Activated naive CD8-positive, alpha-beta T cell treated with anti-CD3 and anti-CD28 coated beads for 36 hours (primary cell): ENCODE measurements at regions not wholly inside any gene's neighbourhood (a gene's known extent, or its start where the extent isn't known, plus 50 kb on each side); places are given as distances from the start of the nearest gene placed in this dataset.
A peak's percentile ranks its signal among the peaks of the same experiment; 100 is the strongest.
"Not testable (repeated sequence)": the region's sequence is repeated elsewhere in the genome, so short reads cannot be mapped to it uniquely, and the experiment has no call there.

Experiments
- DNase-seq: peaks from one replicate; pipeline ENCODE4 v3.0.0; 2021
- H3K27ac Mint-ChIP-seq: one replicate; pipeline ENCODE4 v1.8.0; 2022; ENCODE audit warnings: mild to moderate bottlenecking, moderate library complexity, mixed read lengths
- H3K27me3 Mint-ChIP-seq: one replicate; pipeline ENCODE4 v1.8.0; 2022; ENCODE audit warnings: mild to moderate bottlenecking, mixed read lengths
- H3K36me3 Mint-ChIP-seq: one replicate; pipeline ENCODE4 v1.8.0; 2021; ENCODE audit warnings: mild to moderate bottlenecking, mixed read lengths
- H3K4me1 Mint-ChIP-seq: one replicate; pipeline ENCODE4 v1.8.0; 2021; ENCODE audit warnings: mixed read lengths
- H3K4me3 Mint-ChIP-seq: one replicate; pipeline ENCODE4 v1.8.0; 2022; ENCODE audit warnings: mild to moderate bottlenecking, moderate library complexity, mixed read lengths
- H3K9me3 Mint-ChIP-seq: one replicate; pipeline ENCODE4 v1.8.0; 2022; ENCODE audit warnings: mixed read lengths

GRCh38 chr1:198848649-198849048, 209.8 kb downstream of the PTPRC start:
- Mint-ChIP-seq H3K9me3 (peaks cover 6% of the 10 kb centered on the region), H3K4me3 (no peak overlapping the region), H3K36me3 (peaks cover 26% of the 10 kb centered on the region), H3K27ac (no peak overlapping the region), H3K27me3 (no peaks in the 10 kb centered on the region), H3K4me1 (no peaks in the 10 kb centered on the region)
- DNase-seq, result no peak

- Mint-ChIP-seq H3K27ac (no peak overlapping the region), H3K9me3 (peaks cover 6% of the 10 kb centered on the region), H3K4me1 (no peaks in the 10 kb centered on the region), H3K4me3 (no peak overlapping the region), H3K27me3 (no peaks in the 10 kb centered on the region), H3K36me3 (peaks cover 31% of the 10 kb centered on the region)
- no peak for DNase-seq
Measured at GRCh38 chr1:198849093-198849492, 210.3 kb downstream of the PTPRC start.

GRCh38 chr1:198850196-198850595, 211.4 kb downstream of the PTPRC start:
- Mint-ChIP-seq H3K27ac (no peak overlapping the region), H3K9me3 (peaks cover 6% of the 10 kb centered on the region), H3K4me1 (no peaks in the 10 kb centered on the region), H3K4me3 (no peak overlapping the region), H3K36me3 (peaks cover 35% of the 10 kb centered on the region), H3K27me3 (no peaks in the 10 kb centered on the region)
- DNase-seq, result no peak

GRCh38 chr1:198850966-198851365, 212.1 kb downstream of the PTPRC start:
- not testable (repeated sequence) for H3K27ac Mint-ChIP-seq, H3K9me3 Mint-ChIP-seq, H3K4me3 Mint-ChIP-seq, DNase-seq, H3K27me3 Mint-ChIP-seq, H3K4me1 Mint-ChIP-seq
- H3K36me3 Mint-ChIP-seq, result peaks cover 32% of the 10 kb centered on the region

- peaks cover 3% of the 10 kb centered on the region for H3K4me1 Mint-ChIP-seq
- H3K27me3 Mint-ChIP-seq, result no peaks in the 10 kb centered on the region
- DNase-seq, result no peak
- no peak overlapping the region for H3K4me3 Mint-ChIP-seq
- H3K27ac Mint-ChIP-seq, result no peak overlapping the region
- peaks cover 31% of the 10 kb centered on the region for H3K36me3 Mint-ChIP-seq
- H3K9me3 Mint-ChIP-seq, result no peaks in the 10 kb centered on the region
Measured at GRCh38 chr1:198856601-198857000, 217.8 kb downstream of the PTPRC start.

GRCh38 chr1:198858033-198858432, 219.2 kb downstream of the PTPRC start:
- Mint-ChIP-seq H3K27me3 (no peaks in the 10 kb centered on the region), H3K27ac (no peak overlapping the region), H3K9me3 (no peaks in the 10 kb centered on the region), H3K4me3 (no peak overlapping the region), H3K36me3 (peaks cover 27% of the 10 kb centered on the region), H3K4me1 (peaks cover 5% of the 10 kb centered on the region)
- DNase-seq, result no peak

- Mint-ChIP-seq H3K36me3 (peaks cover 16% of the 10 kb centered on the region), H3K9me3 (no peaks in the 10 kb centered on the region), H3K27ac (no peak overlapping the region), H3K4me3 (no peak overlapping the region), H3K27me3 (no peaks in the 10 kb centered on the region), H3K4me1 (peaks cover 5% of the 10 kb centered on the region)
- DNase-seq, result no peak
Measured at GRCh38 chr1:198860371-198860770, 221.5 kb downstream of the PTPRC start.

GRCh38 chr1:198861636-198862035, 222.8 kb downstream of the PTPRC start:
- Mint-ChIP-seq H3K4me3 (no peak overlapping the region), H3K27me3 (no peaks in the 10 kb centered on the region), H3K36me3 (peaks cover 12% of the 10 kb centered on the region), H3K27ac (no peak overlapping the region), H3K4me1 (peaks cover 5% of the 10 kb centered on the region), H3K9me3 (no peaks in the 10 kb centered on the region)
- no peak for DNase-seq

GRCh38 chr1:198864695-198865094, 225.9 kb downstream of the PTPRC start:
- Mint-ChIP-seq H3K27ac (no peak overlapping the region), H3K27me3 (no peaks in the 10 kb centered on the region), H3K36me3 (no peaks in the 10 kb centered on the region)

GRCh38 chr1:198865319-198865718, 226.5 kb downstream of the PTPRC start:
- Mint-ChIP-seq H3K36me3 (peaks cover 1% of the 10 kb centered on the region), H3K27ac (no peak overlapping the region), H3K9me3 (no peaks in the 10 kb centered on the region), H3K4me3 (no peak overlapping the region), H3K27me3 (no peaks in the 10 kb centered on the region), H3K4me1 (peaks cover 9% of the 10 kb centered on the region)
- DNase-seq, result no peak

More at GRCh38 chr1:198864695-198865094, 225.9 kb downstream of the PTPRC start:
- H3K9me3 Mint-ChIP-seq, result no peaks in the 10 kb centered on the region
- peaks cover 9% of the 10 kb centered on the region for H3K4me1 Mint-ChIP-seq
- H3K4me3 Mint-ChIP-seq, result no peak overlapping the region
- DNase-seq, result no peak

- peaks cover 16% of the 10 kb centered on the region for H3K36me3 Mint-ChIP-seq
- no peak for DNase-seq
- no peak overlapping the region for H3K4me3 Mint-ChIP-seq
- H3K27me3 Mint-ChIP-seq, result no peaks in the 10 kb centered on the region
- no peak overlapping the region for H3K27ac Mint-ChIP-seq
- H3K4me1 Mint-ChIP-seq, result peaks cover 7% of the 10 kb centered on the region
- H3K9me3 Mint-ChIP-seq, result no peaks in the 10 kb centered on the region
Measured at GRCh38 chr1:198867182-198867581, 228.3 kb downstream of the PTPRC start.

GRCh38 chr1:198873696-198874230, 234.9 kb downstream of the PTPRC start:
- no peak overlapping the region for H3K4me3 Mint-ChIP-seq
- H3K36me3 Mint-ChIP-seq, result peaks cover 44% of the 10 kb centered on the region
- H3K27ac Mint-ChIP-seq, result no peak overlapping the region
- DNase-seq, result no peak
- H3K27me3 Mint-ChIP-seq, result no peaks in the 10 kb centered on the region
- H3K9me3 Mint-ChIP-seq, result peaks cover 8% of the 10 kb centered on the region
- peaks cover 2% of the 10 kb centered on the region for H3K4me1 Mint-ChIP-seq

GRCh38 chr1:198876371-198876871, 237.6 kb downstream of the PTPRC start:
- peaks cover 50% of the 10 kb centered on the region for H3K36me3 Mint-ChIP-seq
- no peaks in the 10 kb centered on the region for H3K27me3 Mint-ChIP-seq
- H3K4me1 Mint-ChIP-seq, result peaks cover 12% of the 10 kb centered on the region
- H3K4me3 Mint-ChIP-seq, result no peak overlapping the region
- DNase-seq, result no peak
- H3K27ac Mint-ChIP-seq, result no peak overlapping the region
- peaks cover 8% of the 10 kb centered on the region for H3K9me3 Mint-ChIP-seq

GRCh38 chr1:198878566-198878965, 239.7 kb downstream of the PTPRC start:
- H3K27ac Mint-ChIP-seq, result no peak overlapping the region
- H3K9me3 Mint-ChIP-seq, result peaks cover 8% of the 10 kb centered on the region
- no peaks in the 10 kb centered on the region for H3K27me3 Mint-ChIP-seq
- peaks cover 24% of the 10 kb centered on the region for H3K4me1 Mint-ChIP-seq
- DNase-seq, result no peak
- H3K36me3 Mint-ChIP-seq, result peaks cover 33% of the 10 kb centered on the region
- H3K4me3 Mint-ChIP-seq, result no peak overlapping the region

GRCh38 chr1:198879711-198880306, 241.0 kb downstream of the PTPRC start:
- peaks cover 4% of the 10 kb centered on the region for H3K9me3 Mint-ChIP-seq
- H3K36me3 Mint-ChIP-seq, result peaks cover 31% of the 10 kb centered on the region
- DNase-seq, result no peak
- H3K4me1 Mint-ChIP-seq, result peaks cover 30% of the 10 kb centered on the region
- no peaks in the 10 kb centered on the region for H3K27me3 Mint-ChIP-seq
- no peak overlapping the region for H3K4me3 Mint-ChIP-seq
- peak overlapping the region; percentile 36 for H3K27ac Mint-ChIP-seq

GRCh38 chr1:198880397-198880796, 241.6 kb downstream of the PTPRC start:
- Mint-ChIP-seq H3K4me3 (no peak overlapping the region), H3K27me3 (no peaks in the 10 kb centered on the region), H3K27ac (peak overlapping the region; percentile 84), H3K36me3 (peaks cover 28% of the 10 kb centered on the region), H3K9me3 (peaks cover 4% of the 10 kb centered on the region), H3K4me1 (peaks cover 32% of the 10 kb centered on the region)
- no peak for DNase-seq
